Mesenchymal stem cell (in vitro differentiated cells and primary cell): ENCODE measurements at regions not wholly inside any gene's neighbourhood (a gene's known extent, or its start where the extent isn't known, plus 50 kb on each side); places are given as distances from the start of the nearest gene placed in this dataset.
A peak's percentile ranks its signal among the peaks of the same experiment; 100 is the strongest.

Source experiments
- DNase-seq: peaks from one replicate; pipeline ENCODE4 v3.0.0-alpha.2; 2013
- H2AFZ ChIP-seq: one replicate; pipeline ENCODE4 v1.6.1; 2013; ENCODE audit warnings: low read depth, mild to moderate bottlenecking, control low read depth, inconsistent platforms, low read length, moderate library complexity
- H2AK5ac ChIP-seq: 2 replicates; pipeline ENCODE4 v1.6.1; 2013; ENCODE audit warnings: low read length, moderate library complexity, mild to moderate bottlenecking, inconsistent platforms; ENCODE audit not compliant: severe bottlenecking
- H2BK120ac ChIP-seq: one replicate; pipeline ENCODE4 v1.6.1; 2013; ENCODE audit warnings: low read depth, mild to moderate bottlenecking, inconsistent platforms, low read length, moderate library complexity
- H2BK12ac ChIP-seq, 2 experiments: one replicate each; pipeline ENCODE4 v1.6.1; 2013; ENCODE audit warnings: inconsistent platforms in 2 of 2, low read length in 2 of 2, mild to moderate bottlenecking in 2 of 2, moderate library complexity in 2 of 2, control low read depth in 1 of 2
- H2BK15ac ChIP-seq: one replicate; pipeline ENCODE4 v1.6.1; 2013; ENCODE audit warnings: mild to moderate bottlenecking, low read depth, inconsistent platforms; ENCODE audit not compliant: poor library complexity, severe bottlenecking
- H2BK5ac ChIP-seq: 2 replicates; pipeline ENCODE4 v1.6.1; 2013; ENCODE audit warnings: low read depth, mild to moderate bottlenecking, low read length, control low read depth, inconsistent platforms; ENCODE audit not compliant: poor library complexity, severe bottlenecking
- H3K14ac ChIP-seq, 2 experiments: one replicate each; pipeline ENCODE4 v1.6.1; 2013; ENCODE audit warnings: inconsistent platforms in 2 of 2, low read length in 2 of 2, control low read depth in 1 of 2, mild to moderate bottlenecking in 1 of 2, moderate library complexity in 1 of 2
- H3K18ac ChIP-seq, 2 experiments: one replicate each; pipeline ENCODE4 v1.6.1; 2013; ENCODE audit warnings: inconsistent platforms in 2 of 2, low read length in 2 of 2, control low read depth in 1 of 2, low read depth in 1 of 2, mild to moderate bottlenecking in 1 of 2
- H3K23ac ChIP-seq, 2 experiments: one replicate each; pipeline ENCODE4 v1.6.1; 2013; ENCODE audit warnings: inconsistent platforms in 2 of 2, low read length in 2 of 2, mild to moderate bottlenecking in 2 of 2, moderate library complexity in 2 of 2, control low read depth in 1 of 2
- H3K27ac ChIP-seq: 2 replicates; pipeline ENCODE4 v1.5.1; 2013; ENCODE audit warnings: mild to moderate bottlenecking, moderate library complexity, low read length, control low read depth, inconsistent platforms; ENCODE audit not compliant: poor library complexity, severe bottlenecking
- H3K27me3 ChIP-seq, 2 experiments: 2 replicates each; pipeline versions ENCODE4 v1.6.1 to v1.7.0; 2013; ENCODE audit warnings: low read length in 2 of 2, mild to moderate bottlenecking in 2 of 2, moderate library complexity in 2 of 2, control low read depth in 1 of 2, inconsistent platforms in 1 of 2; ENCODE audit not compliant: control insufficient read depth in 1 of 2, insufficient read depth in 1 of 2
- H3K36me3 ChIP-seq, 2 experiments: 2 replicates each; pipeline versions ENCODE4 v1.6.1 to v1.7.0; 2013; ENCODE audit warnings: low read length in 2 of 2, control low read depth in 1 of 2, inconsistent platforms in 1 of 2, low read depth in 1 of 2, mild to moderate bottlenecking in 1 of 2; ENCODE audit not compliant: insufficient read depth in 2 of 2, control insufficient read depth in 1 of 2
- H3K4ac ChIP-seq, 2 experiments: one replicate each; pipeline ENCODE4 v1.6.1; 2013; ENCODE audit warnings: inconsistent platforms in 2 of 2, low read length in 2 of 2, mild to moderate bottlenecking in 2 of 2, moderate library complexity in 2 of 2, control low read depth in 1 of 2, low read depth in 1 of 2
- H3K4me1 ChIP-seq: 2 replicates; pipeline ENCODE4 v1.6.1; 2013; ENCODE audit warnings: low read depth, low read length, control low read depth; ENCODE audit not compliant: control insufficient read depth, insufficient read depth
- H3K4me2 ChIP-seq: 2 replicates; pipeline ENCODE4 v1.6.1; 2013; ENCODE audit warnings: low read length, mild to moderate bottlenecking, inconsistent platforms; ENCODE audit not compliant: poor library complexity, severe bottlenecking
- H3K4me3 ChIP-seq, 2 experiments: 2 replicates each; pipeline versions ENCODE4 v1.5.1 to v1.7.0; 2013; ENCODE audit warnings: low read length in 2 of 2, mild to moderate bottlenecking in 2 of 2, control low read depth in 1 of 2, low read depth in 1 of 2; ENCODE audit not compliant: insufficient read depth in 1 of 2
- H3K79me1 ChIP-seq: replicated peaks from 2 replicates; pipeline ENCODE4 v1.6.1; 2013; ENCODE audit warnings: mild to moderate bottlenecking, control low read depth, low read length, inconsistent platforms; ENCODE audit not compliant: poor library complexity, severe bottlenecking
- H3K9ac ChIP-seq: 2 replicates; pipeline ENCODE4 v1.7.0; 2013; ENCODE audit warnings: mild to moderate bottlenecking, low read length, moderate library complexity
- H3K9me3 ChIP-seq: 2 replicates; pipeline ENCODE4 v1.7.0; 2013; ENCODE audit warnings: mild to moderate bottlenecking, low read length; ENCODE audit not compliant: control insufficient read depth
- H4K8ac ChIP-seq: one replicate; pipeline ENCODE4 v1.6.1; 2013; ENCODE audit warnings: inconsistent platforms, mild to moderate bottlenecking, low read length, moderate library complexity
- H4K91ac ChIP-seq: one replicate; pipeline ENCODE4 v1.6.1; 2013; ENCODE audit warnings: mild to moderate bottlenecking, low read length, inconsistent platforms
- WGBS: methylation state at CpG from one replicate; pipeline ENCODE4 v1.1.7; 2013; ENCODE audit warnings: mixed read lengths; 5-methylcytosine and 5-hydroxymethylcytosine counted together

GRCh38 chr13:85503797-85504196 is 295.4 kb downstream of the SLITRK6 start:
- H3K14ac ChIP-seq, result no peak overlapping the region
- no peak overlapping the region for H3K23ac ChIP-seq
- no peak overlapping the region for H2AFZ ChIP-seq
- no peaks in the 10 kb centered on the region for H3K27me3 ChIP-seq
- no peak overlapping the region for H3K4ac ChIP-seq
- H3K4me2 ChIP-seq, result no peak overlapping the region
- H3K18ac ChIP-seq, result no peak overlapping the region
- H4K8ac ChIP-seq, result no peak overlapping the region
- no peak overlapping the region for H2BK12ac ChIP-seq
- H3K4me1 ChIP-seq, result peaks cover 4% of the 10 kb centered on the region
- H3K79me1 ChIP-seq, result no peaks in the 10 kb centered on the region
- H3K4me3 ChIP-seq, result no peak overlapping the region
- no peak overlapping the region for H2BK120ac ChIP-seq
- no peak overlapping the region for H2BK15ac ChIP-seq
- no peak for DNase-seq
- WGBS, result 83% methylated on average over 2 of the region's 2 CpGs
- no peak overlapping the region for H2AK5ac ChIP-seq
- peaks cover 0 to 1% of the 10 kb centered on the region in 2 experiments for H3K36me3 ChIP-seq
- H4K91ac ChIP-seq, result no peak overlapping the region
- no peak overlapping the region for H3K9ac ChIP-seq
- H3K9me3 ChIP-seq, result no peaks in the 10 kb centered on the region
- H2BK5ac ChIP-seq, result no peak overlapping the region
- H3K27ac ChIP-seq, result no peak overlapping the region

GRCh38 chr13:85501616-85502015 is 297.6 kb downstream of the SLITRK6 start:
- no peak overlapping the region for H3K23ac ChIP-seq
- no peak overlapping the region for H3K14ac ChIP-seq
- H3K27me3 ChIP-seq, result no peaks in the 10 kb centered on the region
- no peak for DNase-seq
- H2BK15ac ChIP-seq, result no peak overlapping the region
- no peak overlapping the region for H4K8ac ChIP-seq
- H3K4me3 ChIP-seq, result no peak overlapping the region
- H3K4ac ChIP-seq, result no peak overlapping the region
- peak overlapping the region; percentile 15 for H4K91ac ChIP-seq
- H3K4me2 ChIP-seq, result no peak overlapping the region
- H3K9ac ChIP-seq, result no peak overlapping the region
- H2BK12ac ChIP-seq, result no peak overlapping the region
- H2AFZ ChIP-seq, result no peak overlapping the region
- no peak overlapping the region for H3K18ac ChIP-seq
- no peaks in the 10 kb centered on the region for H3K36me3 ChIP-seq
- H3K4me1 ChIP-seq, result no peaks in the 10 kb centered on the region
- no peaks in the 10 kb centered on the region for H3K79me1 ChIP-seq
- no peak overlapping the region for H2AK5ac ChIP-seq
- H3K9me3 ChIP-seq, result no peaks in the 10 kb centered on the region
- no peak overlapping the region for H2BK120ac ChIP-seq
- H3K27ac ChIP-seq, result no peak overlapping the region
- H2BK5ac ChIP-seq, result no peak overlapping the region

DNA sequence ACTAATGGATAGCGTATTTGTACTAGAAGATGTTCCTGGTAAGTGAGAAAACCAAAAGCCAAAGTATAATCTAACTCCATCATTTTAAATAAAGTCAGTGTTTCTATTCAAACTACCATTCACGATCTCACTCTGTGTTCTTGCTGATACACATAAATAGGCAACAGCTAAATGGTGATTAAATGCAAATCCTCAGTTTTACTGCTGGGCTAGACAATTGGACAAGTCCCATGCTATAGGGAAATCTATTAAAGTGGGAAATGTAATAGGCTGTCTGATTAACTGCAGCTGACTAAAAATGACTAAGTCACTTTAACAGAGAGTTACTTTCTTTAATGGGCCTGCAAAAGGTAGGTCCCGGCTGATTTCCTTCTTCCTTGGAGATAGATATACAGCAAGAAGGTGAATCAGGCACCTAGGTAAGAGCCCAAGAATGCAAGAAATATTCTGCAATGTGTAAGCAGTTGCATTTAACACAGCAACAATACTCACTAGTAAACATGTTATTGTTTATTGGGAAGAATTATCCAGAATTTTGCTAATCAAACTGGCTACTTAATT is 298.4 kb downstream of the SLITRK6 start:
- Histone ChIP-seq H4K91ac (no peak overlapping the region), H3K4me3 (no peak overlapping the region), H2BK15ac (no peak overlapping the region), H2BK12ac (no peak overlapping the region), H3K14ac (no peak overlapping the region), H3K79me1 (no peaks in the 10 kb centered on the region), H2AFZ (no peak overlapping the region), H4K8ac (no peak overlapping the region), H2BK5ac (no peak overlapping the region), H3K4ac (no peak overlapping the region), H3K23ac (no peak overlapping the region), H2AK5ac (no peak overlapping the region), H3K9ac (no peak overlapping the region), H3K27ac (no peak overlapping the region), H3K36me3 (no peaks in the 10 kb centered on the region), H3K4me1 (no peaks in the 10 kb centered on the region), H3K4me2 (no peak overlapping the region), H3K27me3 (no peaks in the 10 kb centered on the region), H3K18ac (no peak overlapping the region), H3K9me3 (no peaks in the 10 kb centered on the region), H2BK120ac (no peak overlapping the region)
- no peak for DNase-seq
- 100% methylated on average over 2 of the region's 3 CpGs for WGBS

GRCh38 chr13:85498774-85499173 is 300.4 kb downstream of the SLITRK6 start:
- H3K4me2 ChIP-seq, result no peak overlapping the region
- H2BK5ac ChIP-seq, result no peak overlapping the region
- no peak overlapping the region for H4K8ac ChIP-seq
- no peak overlapping the region for H3K4ac ChIP-seq
- no peak overlapping the region for H2AK5ac ChIP-seq
- no peaks in the 10 kb centered on the region for H3K4me1 ChIP-seq
- peak overlapping the region; percentile 54 to 65 for H2BK12ac ChIP-seq
- H3K4me3 ChIP-seq, result no peak overlapping the region
- H3K18ac ChIP-seq, result peak overlapping the region in 1 of 2 experiments; percentile 43
- DNase-seq, result no peak
- H3K36me3 ChIP-seq, result no peaks in the 10 kb centered on the region
- no peak overlapping the region for H3K23ac ChIP-seq
- H3K14ac ChIP-seq, result no peak overlapping the region
- no peak overlapping the region for H2AFZ ChIP-seq
- 100% methylated on average over 6 of the region's 6 CpGs for WGBS
- H3K27me3 ChIP-seq, result no peaks in the 10 kb centered on the region
- H3K9ac ChIP-seq, result no peak overlapping the region
- H3K79me1 ChIP-seq, result no peaks in the 10 kb centered on the region
- H3K27ac ChIP-seq, result no peak overlapping the region
- no peak overlapping the region for H2BK15ac ChIP-seq
- H4K91ac ChIP-seq, result no peak overlapping the region
- H2BK120ac ChIP-seq, result peak overlapping the region; percentile 8
- no peaks in the 10 kb centered on the region for H3K9me3 ChIP-seq
